HG02763 (cell line): ENCODE measurements at regions not wholly inside any gene's neighbourhood (a gene's known extent, or its start where the extent isn't known, plus 50 kb on each side); places are given as distances from the start of the nearest gene placed in this dataset.

ENCODE experiments used
- ATAC-seq: cut with Tn5 transposase; IDR thresholded peaks from one replicate; pipeline ENCODE4 v1.9.1; 2021; ENCODE audit warnings: mild to moderate bottlenecking, moderate library complexity; ENCODE audit not compliant: unreplicated experiment

GRCh38 chr2:215697003-215697402 lies 261.1 kb upstream of the FN1 start:
- ATAC-seq, result no peak

GRCh38 chr2:215695861-215696260 lies 260.0 kb upstream of the FN1 start:
- no peak for ATAC-seq

DNA sequence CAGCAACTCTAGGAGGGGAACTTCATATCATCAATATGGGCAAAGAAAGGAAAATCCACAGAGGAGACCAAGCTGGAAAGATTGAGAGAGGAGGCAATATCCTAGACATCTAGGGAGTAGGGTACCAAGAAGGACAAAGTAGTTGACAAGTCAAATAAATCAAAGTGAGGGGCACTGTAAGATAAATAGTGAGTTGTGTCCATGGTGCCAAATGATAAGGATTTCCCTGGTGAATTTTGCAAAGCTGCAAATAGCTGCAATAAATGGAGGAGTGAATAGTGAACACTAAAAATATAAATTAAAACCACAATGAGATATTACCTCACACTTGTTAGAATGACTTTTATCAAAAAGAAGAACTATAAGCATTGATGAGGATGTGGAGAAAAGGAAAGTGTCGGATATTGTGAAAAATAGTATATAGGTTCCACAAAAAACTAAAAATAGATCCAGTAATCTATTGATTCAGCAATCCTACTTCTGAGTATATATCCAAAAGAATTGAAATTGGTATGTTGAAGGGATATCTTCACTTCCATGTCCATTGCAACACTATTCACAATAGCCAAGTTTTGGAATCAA lies 258.2 kb upstream of the FN1 start:
- no peak for ATAC-seq

- no peak for ATAC-seq
Measured at GRCh38 chr2:215693193-215693998, 257.5 kb upstream of the FN1 start.

- no peak for ATAC-seq
Measured at GRCh38 chr2:215692387-215693079, 256.7 kb upstream of the FN1 start.

GRCh38 chr2:215691346-215691745 lies 255.5 kb upstream of the FN1 start:
- ATAC-seq, result no peak

DNA sequence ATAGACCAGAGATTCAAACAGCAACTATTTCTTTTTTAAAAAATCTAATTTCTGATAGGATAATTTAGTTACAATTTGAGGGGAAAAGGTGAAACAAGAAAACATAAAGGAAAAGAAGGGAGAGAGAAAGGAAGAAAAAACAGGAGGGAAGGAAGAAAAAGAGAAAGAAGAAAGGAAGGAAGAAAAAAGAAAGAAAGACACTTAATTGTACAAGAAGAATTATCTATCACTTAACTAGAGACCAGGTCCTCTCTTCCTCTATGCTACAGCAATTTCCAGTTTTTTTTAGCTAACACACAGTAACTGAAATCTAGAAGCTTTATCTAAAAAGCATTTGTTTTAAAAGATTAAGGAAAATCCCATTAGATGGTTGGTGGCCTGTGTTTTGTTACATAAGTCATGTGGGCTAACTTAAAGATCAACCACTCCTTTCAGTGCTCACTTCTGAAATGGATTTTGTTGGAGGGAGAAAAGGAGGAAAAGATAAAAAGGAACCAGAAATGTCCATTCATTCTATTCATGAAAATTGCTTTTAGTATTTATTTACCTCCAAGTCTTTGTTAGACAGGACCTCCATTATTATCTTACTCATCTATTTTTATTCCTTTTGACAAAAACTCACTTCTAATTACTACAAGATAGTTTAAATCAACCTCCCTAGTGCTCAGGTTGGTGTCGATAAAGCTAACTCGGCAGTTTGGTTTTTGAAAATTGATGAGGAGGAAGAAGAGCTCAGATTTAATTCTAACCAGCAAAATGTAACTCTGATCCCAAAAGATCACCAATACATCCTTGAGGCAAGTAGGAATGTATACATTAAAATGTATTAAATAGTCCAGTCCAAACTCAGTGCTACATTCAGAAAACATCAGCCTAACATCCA lies 251.5 kb upstream of the FN1 start:
- no peak for ATAC-seq

GRCh38 chr2:215685238-215685990 lies 249.5 kb upstream of the FN1 start:
- ATAC-seq, result no peak

GRCh38 chr2:215684448-215685237 lies 248.8 kb upstream of the FN1 start:
- no peak for ATAC-seq

DNA sequence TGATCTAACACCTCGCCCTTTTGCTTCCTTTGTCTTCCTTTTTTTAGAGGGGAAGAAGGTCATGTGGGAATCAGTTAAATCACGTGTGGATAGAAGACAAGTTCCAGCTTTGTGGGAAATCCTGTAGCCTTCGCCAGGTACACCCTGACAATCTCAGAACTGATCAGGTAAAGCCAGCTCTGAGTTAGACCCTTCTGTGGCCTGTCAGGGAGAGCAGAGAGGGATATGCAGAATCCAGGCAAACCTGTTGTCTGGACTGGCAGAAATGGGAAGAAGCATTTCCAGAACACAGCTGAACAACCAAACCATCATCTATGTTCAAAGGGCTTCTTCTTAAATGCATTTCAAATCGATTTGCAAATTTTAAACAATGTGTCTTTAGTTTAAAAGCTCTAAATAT lies 247.4 kb upstream of the FN1 start:
- ATAC-seq, result no peak

GRCh38 chr2:215681799-215682596 lies 246.1 kb upstream of the FN1 start:
- ATAC-seq, result no peak

DNA sequence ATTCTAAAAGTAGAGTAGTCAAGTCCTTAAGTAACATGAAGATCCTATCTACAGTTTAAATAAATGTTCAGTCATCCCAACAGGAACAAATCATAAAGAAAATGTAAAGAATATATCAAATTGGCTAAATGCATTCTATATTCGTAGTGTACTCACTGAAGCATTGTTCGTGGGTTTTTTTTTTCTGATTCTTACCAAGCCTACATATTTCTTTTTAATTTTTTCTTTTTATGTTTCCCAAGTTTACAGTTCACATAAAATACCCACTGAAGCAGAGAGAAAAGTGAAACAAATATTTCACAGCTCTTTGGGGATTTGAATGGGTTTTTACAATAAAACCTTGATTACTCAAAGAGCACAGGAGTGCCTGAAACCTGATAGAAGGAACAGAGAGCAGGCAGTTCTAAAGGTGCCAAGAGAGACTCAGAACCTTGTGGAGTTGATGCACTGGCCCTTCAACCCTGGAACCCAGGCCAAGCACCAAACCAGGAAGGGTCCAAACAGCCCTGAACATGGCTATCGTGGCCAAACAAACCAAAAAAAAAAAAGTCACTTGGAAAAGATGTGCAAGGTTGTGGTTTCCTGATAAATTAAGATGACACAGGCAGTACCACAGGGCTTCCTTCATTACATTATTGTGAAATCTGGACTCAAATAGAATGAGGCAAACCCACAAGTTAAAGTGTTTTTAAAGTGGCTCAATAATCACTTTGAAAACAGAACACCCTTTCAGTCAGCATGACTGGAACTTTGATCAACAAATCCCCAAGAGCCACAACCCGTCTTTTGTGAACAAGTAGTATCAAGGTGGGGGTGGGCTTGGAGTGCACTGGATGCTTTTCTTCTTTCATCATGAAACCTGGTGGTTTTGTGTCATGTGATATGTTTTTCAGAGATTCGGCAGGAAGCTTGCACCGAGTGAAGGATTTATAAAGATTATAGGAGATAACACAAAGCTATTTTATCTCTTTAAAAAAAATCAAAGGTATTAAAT lies 245.0 kb upstream of the FN1 start:
- ATAC-seq, result no peak

GRCh38 chr2:215678094-215678493 lies 242.2 kb upstream of the FN1 start:
- ATAC-seq, result no peak

- ATAC-seq, result no peak
Measured at GRCh38 chr2:215677481-215677880, 241.6 kb upstream of the FN1 start.

DNA sequence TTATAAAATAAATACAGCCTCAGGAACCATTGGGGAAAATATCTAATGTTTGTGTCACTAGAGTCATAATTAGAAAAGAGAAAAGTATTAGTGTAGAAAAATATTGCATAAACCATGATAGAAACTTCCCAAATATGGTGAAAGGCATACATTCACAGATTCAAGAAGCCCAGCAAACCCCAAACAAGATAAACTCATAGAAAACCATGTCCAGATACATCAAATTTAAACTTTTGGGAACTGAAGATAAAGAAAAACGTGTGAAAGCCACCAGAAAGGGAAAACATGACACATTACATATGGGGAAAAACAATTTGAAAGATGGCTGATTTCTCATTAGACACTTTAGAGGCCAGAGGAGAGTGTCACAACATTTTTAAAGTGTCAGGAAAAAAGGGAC lies 236.5 kb upstream of the FN1 start:
- ATAC-seq, result no peak

DNA sequence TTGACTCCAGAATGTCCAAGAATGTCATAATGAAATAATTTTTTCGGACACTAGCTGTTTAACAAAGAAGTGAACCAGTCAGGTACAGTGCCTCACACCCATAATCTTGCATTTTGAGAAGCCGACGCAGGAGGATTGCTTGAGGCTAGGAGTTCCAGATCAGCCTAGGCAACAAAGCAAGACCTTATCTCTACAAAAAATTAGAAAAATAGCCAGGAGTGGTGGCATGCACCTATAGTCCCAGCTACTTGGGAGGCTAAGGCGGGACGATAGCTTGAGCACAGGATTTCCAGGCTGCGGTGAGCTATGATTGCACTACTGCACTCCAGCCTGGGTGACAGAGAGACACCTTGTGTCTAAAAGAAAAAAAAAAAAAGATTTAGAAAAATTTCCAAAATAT lies 235.8 kb upstream of the FN1 start:
- ATAC-seq, result no peak

DNA sequence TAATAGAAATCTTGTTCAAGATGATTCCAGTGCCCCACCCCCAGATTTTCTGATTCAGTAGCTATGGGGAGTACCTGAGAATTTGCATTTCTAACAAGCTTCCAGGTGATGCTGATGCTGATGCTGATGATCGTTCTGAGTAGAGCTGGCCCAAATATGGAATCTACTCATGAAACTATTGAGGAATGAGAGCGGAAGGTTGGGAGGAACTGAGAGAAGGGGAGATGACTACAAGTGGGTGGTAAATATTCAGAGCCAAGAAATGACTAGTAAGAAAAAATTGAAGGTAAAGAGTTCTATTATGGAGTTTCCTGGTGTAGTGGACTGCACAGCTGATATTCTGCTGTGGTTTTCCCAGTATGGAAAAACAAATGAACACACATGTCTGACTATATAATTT lies 235.4 kb upstream of the FN1 start:
- no peak for ATAC-seq

- ATAC-seq, result no peak
Measured at GRCh38 chr2:215670396-215670795, 234.5 kb upstream of the FN1 start.
